GM18867 (cell line): ENCODE measurements at regions not wholly inside any gene's neighbourhood (a gene's known extent, or its start where the extent isn't known, plus 50 kb on each side); places are given as distances from the start of the nearest gene placed in this dataset.

Source experiments
- ATAC-seq: cut with Tn5 transposase; IDR thresholded peaks from one replicate; pipeline ENCODE4 v1.9.1; 2021; ENCODE audit warnings: mild to moderate bottlenecking, moderate library complexity; ENCODE audit not compliant: unreplicated experiment

GRCh38 chr1:209428241-209428921 lies 155.1 kb upstream of the CAMK1G start:
- ATAC-seq: no peak

DNA sequence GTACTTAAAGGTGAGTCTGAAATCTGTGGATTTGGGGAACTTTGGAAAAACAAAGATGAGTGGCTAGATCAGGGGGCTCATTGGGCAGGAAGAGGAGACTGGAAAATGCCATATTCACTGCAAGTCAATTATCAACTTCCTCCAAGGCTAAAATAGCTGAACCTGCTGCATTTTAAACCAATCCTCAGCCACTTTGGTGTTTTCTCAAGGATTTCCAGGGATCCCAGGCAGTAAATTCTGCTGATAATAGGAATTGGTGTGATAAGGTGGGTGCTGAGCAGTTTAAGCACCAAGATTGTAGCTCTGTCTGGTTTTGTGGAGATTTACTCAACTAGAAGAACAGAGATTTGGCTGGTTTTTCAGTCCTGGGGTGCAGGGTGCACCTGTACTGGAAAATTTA lies 153.9 kb upstream of the CAMK1G start:
- no peak for ATAC-seq

DNA sequence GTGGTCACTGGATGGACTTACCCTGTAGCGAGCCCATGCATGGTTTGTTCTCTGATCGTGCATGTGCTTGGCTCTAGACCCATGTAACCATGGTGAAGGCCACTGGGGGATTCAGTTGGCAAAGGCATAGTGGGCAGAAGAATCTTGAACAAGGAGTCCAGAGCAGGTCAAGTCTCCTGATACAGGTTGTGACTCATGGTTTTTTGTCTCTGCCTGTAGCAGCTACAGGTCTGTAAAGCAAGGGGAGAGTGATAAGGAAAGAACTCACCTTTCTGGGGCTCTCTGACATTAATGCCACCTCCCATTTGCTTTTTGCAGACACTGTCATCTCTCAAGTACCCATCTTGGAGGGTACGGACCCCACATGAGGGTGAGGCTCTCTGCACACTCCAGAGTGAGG lies 153.4 kb upstream of the CAMK1G start:
- no peak for ATAC-seq

GRCh38 chr1:209430821-209431259 lies 152.7 kb upstream of the CAMK1G start:
- ATAC-seq: no peak

GRCh38 chr1:209431402-209431801 lies 152.1 kb upstream of the CAMK1G start:
- ATAC-seq: no peak

DNA sequence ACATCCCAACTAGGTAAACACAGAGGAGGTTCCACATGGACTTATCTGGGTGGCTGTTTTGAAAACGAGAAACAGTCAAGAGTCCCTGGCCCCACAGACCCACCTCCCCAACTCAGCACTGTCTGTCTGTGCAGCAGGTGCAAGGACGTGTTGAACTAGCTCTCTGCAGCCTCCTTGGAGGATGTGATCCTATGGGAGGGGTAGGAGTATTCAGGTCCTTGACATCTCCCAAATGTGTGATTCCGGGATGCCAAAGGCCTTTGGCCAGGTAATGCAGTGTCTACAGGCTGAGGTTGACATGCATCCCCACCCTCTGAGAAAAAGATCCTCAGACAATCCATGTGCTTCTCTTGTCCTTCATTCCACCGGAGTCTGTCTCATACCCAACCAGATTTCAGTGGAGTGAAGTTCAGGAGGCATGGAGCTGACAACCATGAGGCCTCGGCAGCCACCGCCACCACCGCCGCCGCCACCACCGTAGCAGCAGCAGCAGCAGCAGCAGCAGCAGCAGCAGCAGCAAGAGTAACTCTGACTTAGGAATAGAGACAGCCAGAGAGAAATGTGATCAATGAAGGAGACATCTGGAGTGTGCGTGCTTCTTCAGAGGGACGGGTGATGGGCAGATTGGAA lies 151.6 kb upstream of the CAMK1G start:
- ATAC-seq: no peak

- no peak for ATAC-seq
Measured at GRCh38 chr1:209432443-209432825, 151.1 kb upstream of the CAMK1G start.

GRCh38 chr1:209433649-209434031 lies 149.9 kb upstream of the CAMK1G start:
- no peak for ATAC-seq

GRCh38 chr1:209434066-209434465 lies 149.4 kb upstream of the CAMK1G start:
- ATAC-seq: no peak

GRCh38 chr1:209434631-209435217 lies 148.8 kb upstream of the CAMK1G start:
- no peak for ATAC-seq

- no peak for ATAC-seq
Measured at GRCh38 chr1:209435654-209436566, 147.6 kb upstream of the CAMK1G start.

DNA sequence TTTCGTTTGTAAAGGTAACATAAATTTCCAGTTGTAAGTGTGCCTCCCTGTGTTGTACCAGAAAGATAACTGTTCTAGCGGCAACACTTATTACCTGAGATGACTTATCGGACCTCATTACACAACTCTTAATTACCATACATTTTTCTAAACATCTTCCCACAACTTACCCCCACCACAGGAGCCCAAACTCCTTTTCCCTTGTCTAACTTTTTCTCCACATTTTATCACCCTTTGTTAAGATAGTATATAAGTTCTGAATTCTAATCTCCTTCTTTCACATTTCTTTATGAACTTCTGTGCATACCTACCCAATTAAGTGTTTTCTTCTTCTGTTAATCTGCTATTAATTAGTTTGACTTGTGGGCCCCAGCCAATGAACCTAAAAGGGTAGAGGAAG lies 143.7 kb upstream of the CAMK1G start:
- no peak for ATAC-seq

GRCh38 chr1:209443361-209443931 lies 140.1 kb upstream of the CAMK1G start:
- no peak for ATAC-seq

DNA sequence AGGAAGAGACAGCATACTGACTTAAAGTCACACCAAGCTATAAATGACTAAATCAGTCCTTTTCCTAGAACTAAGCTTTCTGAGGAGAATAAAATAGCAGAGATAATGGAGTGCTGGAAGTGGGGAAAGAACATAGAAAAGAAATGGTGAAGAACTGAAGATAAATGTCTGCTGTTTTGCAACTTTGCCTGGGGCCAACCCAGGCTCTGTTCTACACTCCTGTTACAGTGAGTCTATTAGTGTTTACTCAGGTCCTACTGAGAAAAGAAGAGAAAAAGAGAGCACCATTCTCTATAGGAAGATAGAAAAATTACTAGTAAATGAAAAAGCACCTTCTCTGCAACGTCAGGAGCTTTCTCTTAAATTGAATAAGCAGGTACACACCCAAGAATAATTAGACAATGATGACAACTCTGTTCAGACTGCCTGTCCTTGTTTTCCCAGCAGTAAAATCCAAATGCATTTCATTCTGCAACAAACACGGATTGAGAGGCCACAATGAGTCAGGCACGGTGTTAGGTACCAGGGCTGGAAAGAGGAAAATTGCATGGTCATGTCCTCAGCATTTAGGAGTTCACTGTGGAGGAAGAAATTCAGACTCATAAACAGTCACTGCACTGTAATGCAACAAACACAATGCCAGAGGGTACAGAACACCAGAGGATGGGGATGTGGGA lies 139.4 kb upstream of the CAMK1G start:
- no peak for ATAC-seq

GRCh38 chr1:209444961-209445360 lies 138.6 kb upstream of the CAMK1G start:
- no peak for ATAC-seq

GRCh38 chr1:209445576-209445975 lies 137.9 kb upstream of the CAMK1G start:
- ATAC-seq: no peak

DNA sequence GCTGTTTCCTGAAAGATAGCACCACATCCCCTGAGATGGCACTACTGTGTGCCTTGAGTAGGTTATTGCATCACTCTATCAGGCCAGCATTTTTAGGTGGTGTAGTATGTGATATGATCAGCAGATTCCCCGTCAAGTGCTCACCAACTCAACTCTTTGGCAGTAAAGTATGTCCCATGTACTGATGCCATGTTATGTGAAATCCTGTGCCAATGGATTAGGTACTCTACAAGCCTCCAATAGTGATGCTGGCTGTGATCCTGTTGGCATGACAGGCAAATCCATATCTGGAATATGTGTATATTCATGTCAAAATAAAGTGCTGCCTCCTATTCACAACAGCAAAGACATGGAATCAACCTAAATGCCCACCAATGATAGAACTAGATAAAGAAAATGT lies 137.2 kb upstream of the CAMK1G start:
- ATAC-seq: no peak

DNA sequence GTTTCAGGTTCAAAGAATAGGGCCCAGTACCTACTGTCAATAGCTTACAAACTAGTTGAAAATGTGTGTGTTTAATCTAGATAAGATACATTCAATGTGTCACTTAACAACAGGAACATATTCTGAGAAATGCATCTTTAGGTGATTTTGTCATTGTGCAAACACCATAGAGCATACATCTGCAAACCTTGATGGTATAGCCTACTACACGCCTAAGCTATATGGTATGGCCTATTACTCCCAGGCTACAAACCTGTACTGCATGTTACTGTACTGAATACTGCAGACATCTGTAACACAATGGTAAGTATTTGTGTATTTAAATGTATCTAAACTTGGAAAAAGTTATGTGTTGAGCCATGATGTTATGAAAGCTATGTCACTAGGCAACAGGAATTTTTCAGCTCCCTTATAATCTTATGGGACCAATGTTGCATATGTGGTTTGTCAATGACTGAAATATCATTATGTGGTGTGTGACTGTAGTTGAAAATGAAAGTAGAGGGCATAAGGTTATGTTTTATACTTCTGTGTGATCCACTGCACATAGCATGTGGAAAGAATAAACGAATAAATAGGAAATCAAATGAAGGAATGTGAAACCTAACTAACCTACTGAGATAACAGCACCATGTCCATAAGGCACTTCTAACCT lies 129.0 kb upstream of the CAMK1G start:
- ATAC-seq: no peak

- ATAC-seq: no peak
Measured at GRCh38 chr1:209455145-209455544, 128.4 kb upstream of the CAMK1G start.
